ENCODE measurements at regions not wholly inside any gene's neighbourhood (a gene's known extent, or its start where the extent isn't known, plus 50 kb on each side); places are given as distances from the start of the nearest gene placed in this dataset.

- TF ChIP-seq POLR2A (IDR thresholded peaks at IDR 0.05) (no peak), POLR2AphosphoS5 (IDR thresholded peaks at IDR 0.05) (no peak)
Observed at GRCh38 chr18:40096675-40097074, 1858.4 kb upstream of the PIK3C3 start.
